Caco-2 (cell line): ENCODE measurements at regions not wholly inside any gene's neighbourhood (a gene's known extent, or its start where the extent isn't known, plus 50 kb on each side); places are given as distances from the start of the nearest gene placed in this dataset.

Experiments used
- BruUV-seq: library from RNA; stranded (reverse); fragments of 400-500 nt; replicated peaks from 2 replicates; lab custom pipeline; 2021; lab: Mats Ljungman, UMichigan
- CTCF ChIA-PET: fragments of 300-600 bp; sonication (Branson Sonifier 250); formaldehyde crosslinking; loops from one replicate; lab custom pipeline; 2022; ENCODE audit warnings: antibody characterized with exemption; lab: Charles Lee
- POLR2A ChIA-PET: fragments of 300-600 bp; sonication (Branson Sonifier 250); formaldehyde crosslinking; loops from one replicate; lab custom pipeline; 2022; ENCODE audit warnings: antibody characterized with exemption; lab: Charles Lee
- DNase-seq, 2 experiments: peaks; one replicate each; pipeline versions ENCODE4 v3.0.0 to v3.0.0-alpha.2; 2020 to 2022
- H3K27me3 ChIP-seq: replicated peaks from 2 replicates; pipeline ENCODE4 v1.6.0; 2011; ENCODE audit warnings: low read length; ENCODE audit not compliant: control insufficient read depth, insufficient read depth
- H3K36me3 ChIP-seq: 2 replicates; pipeline ENCODE4 v1.5.1; 2011; ENCODE audit warnings: low read length; ENCODE audit not compliant: control insufficient read depth, insufficient read depth
- H3K4me1 ChIP-seq: fragments of 250-450 bp; sonication (Bioruptor Pico); 2 replicates; pipeline ENCODE4 v1.5.1; 2020; ENCODE audit warnings: mild to moderate bottlenecking
- H3K4me3 ChIP-seq: 2 replicates; pipeline ENCODE4 v1.5.1; 2011; ENCODE audit warnings: low read depth, mild to moderate bottlenecking, control low read depth, low read length
- H3K9me3 ChIP-seq: fragments of 250-450 bp; sonication (Bioruptor Pico); 2 replicates; pipeline ENCODE4 v1.5.1; 2020; ENCODE audit warnings: mild to moderate bottlenecking, moderate library complexity
- H3K27ac Mint-ChIP-seq: one replicate; pipeline ENCODE4 v1.8.0; 2022; ENCODE audit warnings: mixed read lengths; ENCODE audit not compliant: unreplicated experiment
- H3K27me3 Mint-ChIP-seq: one replicate; pipeline ENCODE4 v1.8.0; 2022; ENCODE audit warnings: mixed read lengths; ENCODE audit not compliant: insufficient read depth, unreplicated experiment
- H3K36me3 Mint-ChIP-seq: one replicate; pipeline ENCODE4 v1.8.0; 2022; ENCODE audit warnings: mild to moderate bottlenecking, mixed read lengths; ENCODE audit not compliant: insufficient read depth, unreplicated experiment
- H3K4me1 Mint-ChIP-seq: one replicate; pipeline ENCODE4 v1.8.0; 2022; ENCODE audit warnings: low read depth, mixed read lengths; ENCODE audit not compliant: unreplicated experiment
- H3K4me3 Mint-ChIP-seq: one replicate; pipeline ENCODE4 v1.8.0; 2022; ENCODE audit warnings: mild to moderate bottlenecking, moderate library complexity, mixed read lengths; ENCODE audit not compliant: unreplicated experiment
- H3K9me3 Mint-ChIP-seq: one replicate; pipeline ENCODE4 v1.8.0; 2022; ENCODE audit warnings: mixed read lengths; ENCODE audit not compliant: unreplicated experiment
- intact Hi-C: fragments of 100-400 bp; cut with micrococcal nuclease; formaldehyde crosslinking; loops from one replicate; pipeline ENCODE4 v1.10.0; 2022; ENCODE audit not compliant: unreplicated experiment
- TF ChIP-seq, protein P1 (sequence below), 2 experiments: fragments of 200-600 bp in 1 of 2; IDR thresholded peaks; 1 replicate in 1 of 2; 2 replicates in 1 of 2; pipeline versions ENCODE4 v1.5.1 to v1.8.0; 2011 to 2022; ENCODE audit warnings: antibody characterized with exemption in 1 of 2, control low read depth in 1 of 2, inconsistent platforms in 1 of 2, low read depth in 1 of 2, low read length in 1 of 2, mild to moderate bottlenecking in 1 of 2, moderate library complexity in 1 of 2; ENCODE audit not compliant: insufficient read depth in 1 of 2, severe bottlenecking in 1 of 2, unreplicated experiment in 1 of 2

DNA sequence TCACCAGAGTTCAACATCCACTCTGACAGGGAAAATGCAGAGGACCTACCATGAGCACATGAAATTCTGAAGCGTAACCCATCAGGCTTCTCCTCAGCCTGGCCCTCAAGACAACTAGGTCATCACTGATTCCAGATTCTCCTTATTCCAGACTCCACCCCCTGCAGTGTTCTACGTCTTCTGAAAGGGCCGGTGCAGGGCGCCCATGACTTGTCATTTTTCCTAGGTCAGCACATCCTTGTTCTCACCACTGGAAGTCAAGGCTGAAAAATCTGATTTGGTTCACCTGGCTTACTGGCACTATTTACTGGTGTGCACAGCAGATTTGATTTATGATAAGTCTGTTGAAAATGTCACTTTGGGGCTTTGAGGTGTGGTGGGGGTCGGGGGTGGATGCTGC, 140.9 kb upstream of the KLF3 start:
- no TSS peak for BruUV-seq
- Histone ChIP-seq H3K36me3 (no peaks in the 10 kb centered on the region), H3K4me3 (no peak overlapping the region), H3K27me3 (no peaks in the 10 kb centered on the region), H3K9me3 (no peaks in the 10 kb centered on the region), H3K4me1 (no peaks in the 10 kb centered on the region)
- Mint-ChIP-seq H3K4me1 (no peaks in the 10 kb centered on the region), H3K36me3 (peaks cover 4% of the 10 kb centered on the region), H3K4me3 (no peak overlapping the region), H3K9me3 (peaks cover 9% of the 10 kb centered on the region), H3K27ac (no peak overlapping the region), H3K27me3 (no peaks in the 10 kb centered on the region)
- ChIA-PET CTCF (no interaction called here), POLR2A (no interaction called here)
- no peak for DNase-seq
- intact Hi-C loops = no loop called here
- TF ChIP-seq, protein P1, sequence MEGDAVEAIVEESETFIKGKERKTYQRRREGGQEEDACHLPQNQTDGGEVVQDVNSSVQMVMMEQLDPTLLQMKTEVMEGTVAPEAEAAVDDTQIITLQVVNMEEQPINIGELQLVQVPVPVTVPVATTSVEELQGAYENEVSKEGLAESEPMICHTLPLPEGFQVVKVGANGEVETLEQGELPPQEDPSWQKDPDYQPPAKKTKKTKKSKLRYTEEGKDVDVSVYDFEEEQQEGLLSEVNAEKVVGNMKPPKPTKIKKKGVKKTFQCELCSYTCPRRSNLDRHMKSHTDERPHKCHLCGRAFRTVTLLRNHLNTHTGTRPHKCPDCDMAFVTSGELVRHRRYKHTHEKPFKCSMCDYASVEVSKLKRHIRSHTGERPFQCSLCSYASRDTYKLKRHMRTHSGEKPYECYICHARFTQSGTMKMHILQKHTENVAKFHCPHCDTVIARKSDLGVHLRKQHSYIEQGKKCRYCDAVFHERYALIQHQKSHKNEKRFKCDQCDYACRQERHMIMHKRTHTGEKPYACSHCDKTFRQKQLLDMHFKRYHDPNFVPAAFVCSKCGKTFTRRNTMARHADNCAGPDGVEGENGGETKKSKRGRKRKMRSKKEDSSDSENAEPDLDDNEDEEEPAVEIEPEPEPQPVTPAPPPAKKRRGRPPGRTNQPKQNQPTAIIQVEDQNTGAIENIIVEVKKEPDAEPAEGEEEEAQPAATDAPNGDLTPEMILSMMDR (IDR thresholded peaks at IDR 0.05; ENCODE audit: insufficient read depth in 1 of 2, low read depth in 1 of 2, low read length in 1 of 2, severe bottlenecking in 1 of 2, unreplicated experiment in 1 of 2) = no peak

DNA sequence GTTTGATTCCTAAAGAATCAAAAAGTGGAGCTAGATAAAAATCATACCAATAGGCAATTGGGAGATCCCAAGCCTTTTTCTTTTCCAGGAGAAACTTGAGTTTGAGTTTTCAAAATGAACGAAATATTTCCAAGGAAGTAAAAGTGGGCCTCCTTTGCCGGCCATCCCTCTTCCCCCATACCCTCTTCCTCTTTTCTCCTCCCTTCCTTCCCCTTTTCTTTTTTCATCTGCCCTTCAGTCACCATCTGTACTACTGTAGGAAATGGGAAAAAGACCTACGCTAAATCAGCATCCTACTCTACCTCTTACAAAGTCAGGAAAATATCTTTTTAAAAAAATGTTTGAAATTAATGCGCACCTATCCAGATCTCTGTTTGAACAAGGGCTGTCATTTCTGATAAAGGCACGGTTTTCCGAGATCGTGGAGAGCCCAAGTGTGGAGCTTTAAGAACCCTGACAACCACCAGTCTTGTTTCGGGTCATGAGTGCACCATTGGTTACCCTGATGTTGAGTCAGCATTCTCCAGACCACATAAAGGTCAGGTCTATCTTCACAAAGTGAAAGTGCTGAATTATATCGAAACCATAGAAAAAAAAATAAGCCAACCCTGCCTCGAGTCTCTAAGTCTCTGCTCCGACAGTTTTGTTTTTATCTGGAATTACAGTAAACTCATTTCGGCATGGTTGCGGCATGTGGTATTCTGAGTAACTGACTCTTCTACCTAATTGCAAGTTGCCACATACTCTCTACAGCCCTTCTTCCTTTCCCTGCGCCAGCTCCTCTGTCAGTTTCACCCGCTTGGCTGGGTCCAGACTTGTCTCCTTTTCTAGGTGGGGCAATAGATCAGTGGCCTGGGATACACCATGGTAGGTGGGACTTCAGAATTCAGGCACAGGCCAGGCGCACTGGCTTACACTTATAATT, 140.2 kb upstream of the KLF3 start:
- no peaks in the 10 kb centered on the region for H3K27me3 Mint-ChIP-seq
- no peaks in the 10 kb centered on the region for H3K4me1 Mint-ChIP-seq
- Histone ChIP-seq H3K4me3 (no peak overlapping the region), H3K36me3 (no peaks in the 10 kb centered on the region), H3K4me1 (no peaks in the 10 kb centered on the region), H3K27me3 (no peaks in the 10 kb centered on the region), H3K9me3 (no peaks in the 10 kb centered on the region)
- peaks cover 9% of the 10 kb centered on the region for H3K9me3 Mint-ChIP-seq
- TF ChIP-seq, protein P1 (IDR thresholded peaks at IDR 0.05; ENCODE audit: insufficient read depth in 1 of 2, low read depth in 1 of 2, low read length in 1 of 2, severe bottlenecking in 1 of 2, unreplicated experiment in 1 of 2) = no peak
- intact Hi-C loops = no loop called here
- POLR2A ChIA-PET = no interaction called here
- H3K27ac Mint-ChIP-seq = no peak overlapping the region
- CTCF ChIA-PET = no interaction called here
- DNase-seq = no peak
- H3K4me3 Mint-ChIP-seq = no peak overlapping the region
- BruUV-seq = no TSS peak
- H3K36me3 Mint-ChIP-seq = peaks cover 4% of the 10 kb centered on the region

DNA sequence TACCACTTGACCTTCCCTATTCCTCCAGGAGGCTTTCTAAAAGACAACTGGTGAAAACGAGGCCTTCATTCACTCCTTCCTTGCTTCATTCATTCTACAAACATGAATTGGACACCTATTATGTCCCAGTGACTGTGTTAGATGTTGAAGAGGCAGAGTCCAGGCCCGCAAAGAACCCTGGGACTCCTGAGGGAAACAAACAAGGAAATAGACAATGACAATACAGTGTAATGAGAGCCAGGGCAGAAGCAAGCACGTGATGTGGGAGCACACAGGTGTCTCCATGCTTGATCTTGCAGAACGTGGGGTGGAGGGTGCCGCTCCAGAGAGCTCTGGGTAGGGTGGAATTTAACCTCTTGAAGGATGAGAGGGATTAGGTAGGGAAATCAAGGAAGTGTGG, 137.6 kb upstream of the KLF3 start:
- H3K4me3 ChIP-seq = no peak overlapping the region
- Mint-ChIP-seq H3K4me3 (no peak overlapping the region), H3K27ac (no peak overlapping the region), H3K36me3 (peaks cover 4% of the 10 kb centered on the region), H3K9me3 (peaks cover 9% of the 10 kb centered on the region), H3K27me3 (no peaks in the 10 kb centered on the region), H3K4me1 (no peaks in the 10 kb centered on the region)
- no peaks in the 10 kb centered on the region for H3K27me3 ChIP-seq
- ChIA-PET CTCF (no interaction called here), POLR2A (no interaction called here)
- TF ChIP-seq, protein P1 (IDR thresholded peaks at IDR 0.05; ENCODE audit: insufficient read depth in 1 of 2, low read depth in 1 of 2, low read length in 1 of 2, severe bottlenecking in 1 of 2, unreplicated experiment in 1 of 2) = no peak
- H3K4me1 ChIP-seq = no peaks in the 10 kb centered on the region
- intact Hi-C loops = no loop called here
- no peaks in the 10 kb centered on the region for H3K9me3 ChIP-seq
- BruUV-seq = no TSS peak
- no peak for DNase-seq
- no peaks in the 10 kb centered on the region; the same call in 1 of the 2 replicates for H3K36me3 ChIP-seq
